ENCODE measurements at regions not wholly inside any gene's neighbourhood (a gene's known extent, or its start where the extent isn't known, plus 50 kb on each side); places are given as distances from the start of the nearest gene placed in this dataset.

DNA sequence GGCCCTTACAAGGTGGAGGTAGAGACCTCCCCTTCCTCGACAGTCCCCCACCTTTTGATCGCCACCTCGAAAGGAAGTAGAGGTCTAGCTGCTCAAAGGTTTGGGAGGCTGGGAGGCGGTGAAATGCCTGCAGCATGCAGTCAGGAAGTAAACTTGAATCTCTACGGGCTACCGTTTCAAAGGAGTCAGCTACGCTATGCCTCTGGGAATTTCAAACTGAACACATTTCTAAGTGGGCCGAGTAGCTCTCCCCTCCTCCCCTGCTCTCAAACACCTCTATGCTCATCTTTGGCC lies 68.0 kb downstream of the CXCL12 start:
- H3K4me3 ChIP-seq (ENCODE audit: low read depth, low read length), result no peak overlapping the region
- TF ChIP-seq, protein P1, sequence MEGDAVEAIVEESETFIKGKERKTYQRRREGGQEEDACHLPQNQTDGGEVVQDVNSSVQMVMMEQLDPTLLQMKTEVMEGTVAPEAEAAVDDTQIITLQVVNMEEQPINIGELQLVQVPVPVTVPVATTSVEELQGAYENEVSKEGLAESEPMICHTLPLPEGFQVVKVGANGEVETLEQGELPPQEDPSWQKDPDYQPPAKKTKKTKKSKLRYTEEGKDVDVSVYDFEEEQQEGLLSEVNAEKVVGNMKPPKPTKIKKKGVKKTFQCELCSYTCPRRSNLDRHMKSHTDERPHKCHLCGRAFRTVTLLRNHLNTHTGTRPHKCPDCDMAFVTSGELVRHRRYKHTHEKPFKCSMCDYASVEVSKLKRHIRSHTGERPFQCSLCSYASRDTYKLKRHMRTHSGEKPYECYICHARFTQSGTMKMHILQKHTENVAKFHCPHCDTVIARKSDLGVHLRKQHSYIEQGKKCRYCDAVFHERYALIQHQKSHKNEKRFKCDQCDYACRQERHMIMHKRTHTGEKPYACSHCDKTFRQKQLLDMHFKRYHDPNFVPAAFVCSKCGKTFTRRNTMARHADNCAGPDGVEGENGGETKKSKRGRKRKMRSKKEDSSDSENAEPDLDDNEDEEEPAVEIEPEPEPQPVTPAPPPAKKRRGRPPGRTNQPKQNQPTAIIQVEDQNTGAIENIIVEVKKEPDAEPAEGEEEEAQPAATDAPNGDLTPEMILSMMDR (conservative IDR thresholded peaks at IDR 0.05; ENCODE audit: low read depth, low read length), result no peak
- DNase-seq (ENCODE audit: low read depth), result no peak

DNA sequence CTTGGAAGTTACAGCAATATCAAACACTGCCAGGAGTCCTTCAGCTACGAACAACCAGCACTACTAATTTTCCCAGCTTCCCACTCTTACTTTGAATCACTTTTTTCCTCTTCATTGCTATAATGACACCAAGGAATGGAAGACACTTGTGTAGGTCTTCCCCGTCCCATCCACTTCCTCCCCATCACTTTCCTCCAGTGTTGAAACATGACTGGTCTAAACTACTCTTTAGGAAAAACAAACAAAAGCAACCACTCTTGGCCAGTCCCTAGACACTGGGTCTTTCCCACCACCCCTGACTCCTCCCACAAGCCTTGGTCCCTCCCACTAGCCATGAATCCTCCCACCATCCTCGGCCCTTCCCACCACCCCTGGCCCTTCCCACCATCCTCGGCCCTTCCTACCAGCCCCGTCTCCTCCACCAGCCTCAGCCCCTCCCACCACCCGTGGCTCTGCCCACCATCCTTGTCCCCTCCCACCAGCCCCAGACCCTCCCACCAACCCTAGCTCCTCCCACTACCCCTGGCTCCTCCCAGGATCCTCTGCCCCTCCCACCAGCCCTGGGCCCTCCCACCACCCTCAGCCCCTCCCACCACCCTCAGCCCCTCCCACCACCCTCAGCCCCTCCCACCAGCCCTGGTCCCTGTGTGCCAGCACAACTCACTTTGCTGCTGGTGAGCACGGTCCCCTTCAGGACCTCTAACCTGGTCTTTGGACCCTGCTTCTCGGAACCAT lies 68.5 kb downstream of the CXCL12 start:
- TF ChIP-seq, protein P1 (conservative IDR thresholded peaks at IDR 0.05; ENCODE audit: low read depth, low read length), result no peak
- H3K4me3 ChIP-seq (ENCODE audit: low read depth, low read length), result no peak overlapping the region
- DNase-seq (ENCODE audit: low read depth), result no peak

DNA sequence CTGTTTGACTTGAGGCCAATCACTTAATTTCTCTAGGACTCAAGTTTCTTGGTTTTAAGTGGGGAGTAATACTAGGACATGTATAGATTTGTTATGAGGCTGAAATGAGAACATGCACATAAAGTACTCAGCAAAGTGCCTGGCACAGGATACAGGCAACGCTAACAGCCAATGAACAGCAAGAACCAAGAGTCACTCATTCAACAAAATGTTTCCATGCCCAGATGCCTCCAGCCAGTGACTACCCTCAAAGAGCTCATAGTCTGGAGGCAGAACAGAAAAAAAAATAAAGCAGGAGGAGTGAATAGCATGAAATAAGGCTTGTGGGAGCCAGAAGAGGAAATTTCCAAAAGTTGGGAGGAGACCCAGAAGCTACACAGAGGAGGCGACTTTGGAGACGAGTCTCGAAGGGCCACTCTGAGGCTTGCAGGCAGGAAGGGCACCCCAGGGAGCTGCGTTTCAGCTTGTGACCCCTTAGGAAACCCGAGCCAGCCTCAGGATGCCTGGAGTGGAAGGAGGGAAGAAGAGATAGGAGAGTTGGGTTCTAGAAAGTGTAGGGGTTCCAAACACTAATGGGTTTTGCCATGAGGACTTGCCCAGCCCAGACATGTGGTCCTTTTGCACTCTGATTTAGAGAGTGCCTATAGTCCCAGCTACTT lies 70.0 kb downstream of the CXCL12 start:
- no peak for DNase-seq (ENCODE audit: low read depth)
- TF ChIP-seq, protein P1 (conservative IDR thresholded peaks at IDR 0.05; ENCODE audit: low read depth, low read length), result no peak
- no peak overlapping the region for H3K4me3 ChIP-seq (ENCODE audit: low read depth, low read length)

DNA sequence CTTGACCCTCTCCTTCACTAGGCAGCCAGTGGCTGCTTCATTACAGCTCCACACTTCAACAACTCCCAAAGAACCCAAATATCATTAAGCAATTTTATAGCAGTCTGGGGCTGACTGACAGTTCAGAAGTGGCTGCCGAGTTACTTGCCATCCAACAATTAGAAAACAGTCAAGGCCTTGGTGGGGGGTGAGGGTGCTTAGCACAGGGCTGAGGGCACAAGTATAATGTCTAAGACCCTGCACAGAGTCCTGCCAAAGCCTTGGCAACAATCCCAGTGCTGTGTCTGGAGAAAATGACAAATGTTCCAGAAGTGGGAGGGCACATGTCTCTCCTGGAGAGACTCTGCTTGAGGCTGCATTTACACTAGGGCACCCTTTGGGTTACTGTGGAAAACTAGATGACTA lies 71.1 kb downstream of the CXCL12 start:
- DNase-seq (ENCODE audit: low read depth), result no peak
- H3K4me3 ChIP-seq (ENCODE audit: low read depth, low read length), result no peak overlapping the region
- TF ChIP-seq, protein P1 (conservative IDR thresholded peaks at IDR 0.05; ENCODE audit: low read depth, low read length), result no peak

DNA sequence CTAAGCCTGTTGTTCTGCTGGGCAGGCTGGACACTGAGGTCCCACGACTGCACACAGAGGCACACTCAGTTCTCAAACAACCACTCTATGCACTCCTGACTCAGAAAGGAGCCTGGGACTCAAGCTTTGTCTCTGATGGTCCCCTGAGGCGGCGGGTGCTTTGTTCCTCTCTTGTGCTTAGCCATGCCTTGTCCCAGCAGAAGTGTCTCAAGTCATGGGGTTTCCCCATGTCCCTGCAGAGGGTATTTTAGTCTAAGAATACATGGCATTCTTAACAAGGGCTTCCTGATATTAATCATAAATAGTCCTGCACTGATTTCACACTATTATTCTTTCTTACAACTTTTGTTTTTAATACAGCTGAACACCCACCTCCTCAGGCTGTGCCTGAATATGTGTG lies 72.5 kb downstream of the CXCL12 start:
- TF ChIP-seq, protein P1 (conservative IDR thresholded peaks at IDR 0.05; ENCODE audit: low read depth, low read length), result no peak
- no peak for DNase-seq (ENCODE audit: low read depth)
- no peak overlapping the region for H3K4me3 ChIP-seq (ENCODE audit: low read depth, low read length)

DNA sequence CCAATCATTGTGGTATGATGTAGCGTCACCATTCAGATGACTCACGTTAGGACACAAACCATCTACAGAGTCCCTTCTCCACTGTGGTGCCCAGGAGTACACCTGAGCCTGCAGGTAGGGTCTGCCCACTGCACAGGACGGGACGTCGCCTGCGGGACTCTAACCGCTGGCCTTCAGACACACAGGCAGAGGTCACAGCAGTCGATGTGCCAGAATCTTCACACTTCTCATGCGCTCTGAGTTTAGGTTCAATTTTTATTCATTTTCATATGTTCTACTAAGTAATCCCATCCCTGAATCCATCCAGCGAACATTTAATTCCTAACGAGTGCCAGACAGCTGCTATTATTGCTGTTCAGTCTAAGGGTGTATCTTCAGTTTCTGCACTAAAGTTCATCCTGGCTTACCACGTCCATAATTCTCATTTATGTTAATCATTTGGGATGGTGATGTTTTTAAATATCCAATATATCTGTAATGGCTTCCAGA lies 73.3 kb downstream of the CXCL12 start:
- TF ChIP-seq, protein P1 (conservative IDR thresholded peaks at IDR 0.05; ENCODE audit: low read depth, low read length), result no peak
- H3K4me3 ChIP-seq (ENCODE audit: low read depth, low read length), result no peak overlapping the region
- DNase-seq (ENCODE audit: low read depth), result no peak

Data from choroid plexus epithelial cell (primary cell).